Mammary epithelial cell (primary cell): ENCODE measurements at regions not wholly inside any gene's neighbourhood (a gene's known extent, or its start where the extent isn't known, plus 50 kb on each side); places are given as distances from the start of the nearest gene placed in this dataset.

Source experiments
- CTCF ChIP-seq, 2 donors: IDR thresholded peaks in 1 of 2; conservative IDR thresholded peaks in 1 of 2; 2 replicates each; pipeline ENCODE4 v1.5.1; 2011 to 2012; ENCODE audit warnings: inconsistent platforms in 2 of 2, low read length in 2 of 2, mild to moderate bottlenecking in 2 of 2, control low read depth in 1 of 2, low read depth in 1 of 2; ENCODE audit not compliant: insufficient read depth in 1 of 2; ENCODE audit errors: extremely low read depth in 1 of 2
- EZH2 ChIP-seq: IDR thresholded peaks from 2 replicates; pipeline ENCODE4 v1.6.1; 2012; ENCODE audit warnings: low read length, inconsistent platforms, borderline replicate concordance

DNA sequence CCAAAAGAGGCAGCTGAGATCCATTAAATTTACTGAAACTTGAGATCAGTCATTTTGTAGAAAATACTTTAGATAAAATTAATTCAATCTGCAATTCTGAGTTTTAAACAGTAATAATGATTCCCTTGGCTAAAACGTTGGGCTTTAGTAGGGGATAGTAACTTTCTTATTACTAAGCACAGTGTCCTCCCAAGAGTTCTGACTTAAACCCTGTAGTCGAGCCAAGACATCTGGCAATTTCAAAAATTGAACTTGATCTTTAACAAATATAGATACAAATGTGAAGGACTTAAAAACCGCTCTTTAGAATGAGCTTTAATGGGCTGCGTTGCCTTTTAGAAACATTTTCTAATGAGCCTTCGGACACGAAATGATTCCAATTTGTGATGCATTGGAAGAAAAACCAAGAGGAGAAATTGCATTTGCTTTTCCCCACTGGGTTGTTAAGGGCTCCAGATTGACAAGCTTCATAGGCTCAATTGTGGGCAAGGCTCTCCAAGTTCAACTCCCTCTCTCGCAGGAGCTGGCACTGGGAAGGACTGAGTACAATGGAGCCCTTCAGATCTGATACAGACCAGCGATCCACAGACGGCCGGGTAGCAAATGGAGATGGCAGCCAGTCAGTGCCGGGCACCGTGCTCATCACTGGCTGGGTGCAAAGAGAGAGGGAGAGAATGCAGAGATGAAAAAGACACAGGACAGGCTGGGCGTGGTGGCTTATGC is 921.3 kb upstream of the AUTS2 start:
- no peak for TF ChIP-seq CTCF (conservative IDR thresholded peaks at IDR 0.05 in 1 of 2, IDR thresholded peaks at IDR 0.05 in 1 of 2; ENCODE audit: extremely low read depth in 1 of 2, insufficient read depth in 1 of 2, low read depth in 1 of 2, low read length in 2 of 2)
- TF ChIP-seq EZH2 = no peak
